Natural killer cell (primary cell): ENCODE measurements at regions not wholly inside any gene's neighbourhood (a gene's known extent, or its start where the extent isn't known, plus 50 kb on each side); places are given as distances from the start of the nearest gene placed in this dataset.

Experiments used
- ATAC-seq, 3 donors: fragments of 150-1000 bp in 2 of 3; fragments of 200-7000 bp in 1 of 3; cut with Tn5 transposase; 1 replicate in 1 of 3; 2 replicates in 2 of 3; pipeline ENCODE4 v1.10.0; 2021; ENCODE audit warnings: mild to moderate bottlenecking in 2 of 3, moderate library complexity in 2 of 3
- DNase-seq, 2 donors: peaks; one replicate each; pipeline versions ENCODE4 v3.0.0 to v3.0.0-alpha.2; 2013 to 2021; ENCODE audit warnings: mixed read lengths in 1 of 2
- H3K27ac ChIP-seq: one replicate; pipeline ENCODE4 v1.5.1; 2013; ENCODE audit warnings: mild to moderate bottlenecking, low read length
- H3K27me3 ChIP-seq: one replicate; pipeline ENCODE4 v1.6.1; 2013; ENCODE audit warnings: low read length; ENCODE audit not compliant: control insufficient read depth, insufficient read depth
- H3K36me3 ChIP-seq: one replicate; pipeline ENCODE4 v1.6.1; 2013; ENCODE audit warnings: low read length; ENCODE audit not compliant: control insufficient read depth, insufficient read depth
- H3K4me1 ChIP-seq: one replicate; pipeline ENCODE4 v1.6.1; 2013; ENCODE audit warnings: low read length; ENCODE audit not compliant: control insufficient read depth, insufficient read depth
- H3K4me3 ChIP-seq: one replicate; pipeline ENCODE4 v1.5.1; 2013; ENCODE audit warnings: low read length
- H3K9me3 ChIP-seq: one replicate; pipeline ENCODE4 v1.6.1; 2013; ENCODE audit warnings: low read length; ENCODE audit not compliant: control insufficient read depth, insufficient read depth
- H3K27ac Mint-ChIP-seq, 2 donors: one replicate each; pipeline ENCODE4 v1.8.0; 2022; ENCODE audit warnings: mild to moderate bottlenecking in 2 of 2, mixed read lengths in 2 of 2, moderate library complexity in 1 of 2
- H3K27me3 Mint-ChIP-seq, 2 donors: one replicate each; pipeline ENCODE4 v1.8.0; 2022; ENCODE audit warnings: low read depth in 2 of 2, mixed read lengths in 2 of 2
- H3K36me3 Mint-ChIP-seq: one replicate; pipeline ENCODE4 v1.8.0; 2022; ENCODE audit warnings: mixed read lengths
- H3K4me1 Mint-ChIP-seq, 2 donors: one replicate each; pipeline ENCODE4 v1.8.0; 2022; ENCODE audit warnings: mixed read lengths in 2 of 2
- H3K4me3 Mint-ChIP-seq: one replicate; pipeline ENCODE4 v1.8.0; 2022; ENCODE audit warnings: mild to moderate bottlenecking, moderate library complexity, mixed read lengths
- H3K9me3 Mint-ChIP-seq, 2 donors: one replicate each; pipeline ENCODE4 v1.8.0; 2022; ENCODE audit warnings: mixed read lengths in 2 of 2
- CTCF ChIP-seq: fragments of 200-600 bp; IDR thresholded peaks from one replicate; pipeline ENCODE4 v1.8.0; 2022; ENCODE audit warnings: antibody characterized with exemption
- WGBS: methylation state at CpG from one replicate; pipeline ENCODE4 v1.1.7; 2013; ENCODE audit warnings: missing lambda C conversion rate; ENCODE audit not compliant: insufficient coverage; 5-methylcytosine and 5-hydroxymethylcytosine counted together
- intact Hi-C: fragments of 100-400 bp; cut with micrococcal nuclease; formaldehyde crosslinking; loops from one replicate; pipeline ENCODE4 v1.14.2; 2022

GRCh38 chr5:145350513-145350912 lies 484.6 kb downstream of the PRELID2 start:
- DNase-seq, result no peak
- Mint-ChIP-seq H3K4me1 (no peaks in the 10 kb centered on the region), H3K4me3 (no peak overlapping the region), H3K9me3 (peaks cover 6 to 16% of the 10 kb centered on the region in 2 donors), H3K36me3 (no peaks in the 10 kb centered on the region), H3K27me3 (no peaks in the 10 kb centered on the region), H3K27ac (no peak overlapping the region)
- no peak overlapping the region for H3K4me3 ChIP-seq
- intact Hi-C loops, result no loop called here
- H3K27me3 ChIP-seq, result no peaks in the 10 kb centered on the region
- H3K27ac ChIP-seq, result no peak overlapping the region
- no peak for TF ChIP-seq CTCF
- WGBS, result 85% methylated on average over 1 of the region's 1 CpG
- no peaks in the 10 kb centered on the region for H3K36me3 ChIP-seq
- no peaks in the 10 kb centered on the region for H3K4me1 ChIP-seq
- no peaks in the 10 kb centered on the region for H3K9me3 ChIP-seq
- no peak for ATAC-seq

- H3K4me1 ChIP-seq, result no peaks in the 10 kb centered on the region
- no peaks in the 10 kb centered on the region for H3K36me3 Mint-ChIP-seq
- ATAC-seq (no peak), DNase-seq (no peak)
- H3K27me3 Mint-ChIP-seq, result no peaks in the 10 kb centered on the region
- no peak overlapping the region for H3K4me3 ChIP-seq
- H3K4me3 Mint-ChIP-seq, result no peak overlapping the region
- H3K27ac ChIP-seq, result no peak overlapping the region
- H3K27me3 ChIP-seq, result no peaks in the 10 kb centered on the region
- H3K27ac Mint-ChIP-seq, result no peak overlapping the region
- no peaks in the 10 kb centered on the region for H3K36me3 ChIP-seq
- no peaks in the 10 kb centered on the region for H3K4me1 Mint-ChIP-seq
- intact Hi-C loops, result no loop called here
- 39% methylated on average over 4 of the region's 4 CpGs for WGBS
- no peak for TF ChIP-seq CTCF
- H3K9me3 ChIP-seq, result no peaks in the 10 kb centered on the region
- H3K9me3 Mint-ChIP-seq, result peaks cover 6 to 17% of the 10 kb centered on the region in 2 donors
Observed at GRCh38 chr5:145347026-145347616, 488.0 kb downstream of the PRELID2 start.

- Mint-ChIP-seq H3K36me3 (no peaks in the 10 kb centered on the region), H3K27me3 (no peaks in the 10 kb centered on the region), H3K9me3 (peaks cover 12 to 23% of the 10 kb centered on the region in 2 donors), H3K4me3 (no peak overlapping the region), H3K4me1 (no peaks in the 10 kb centered on the region), H3K27ac (no peak overlapping the region)
- no CpG with 5 or more reads among the region's 3 CpGs for WGBS
- TF ChIP-seq CTCF, result no peak
- Histone ChIP-seq H3K27ac (no peak overlapping the region), H3K4me3 (no peak overlapping the region), H3K36me3 (no peaks in the 10 kb centered on the region), H3K4me1 (no peaks in the 10 kb centered on the region), H3K27me3 (no peaks in the 10 kb centered on the region), H3K9me3 (no peaks in the 10 kb centered on the region)
- DNase-seq (no peak), ATAC-seq (no peak)
- intact Hi-C loops, result no loop called here
Observed at GRCh38 chr5:145345511-145346287, 489.4 kb downstream of the PRELID2 start.
